CD4-positive, alpha-beta T cell treated with Interferon alpha-2 for 1 hour (primary cell): ENCODE measurements at regions not wholly inside any gene's neighbourhood (a gene's known extent, or its start where the extent isn't known, plus 50 kb on each side); places are given as distances from the start of the nearest gene placed in this dataset.
"Not testable (repeated sequence)": the region's sequence is repeated elsewhere in the genome, so short reads cannot be mapped to it uniquely, and the experiment has no call there.

Source experiments
- DNase-seq, 2 donors: peaks; one replicate each; pipeline ENCODE4 v3.0.0-alpha.2; 2020 to 2022

DNA sequence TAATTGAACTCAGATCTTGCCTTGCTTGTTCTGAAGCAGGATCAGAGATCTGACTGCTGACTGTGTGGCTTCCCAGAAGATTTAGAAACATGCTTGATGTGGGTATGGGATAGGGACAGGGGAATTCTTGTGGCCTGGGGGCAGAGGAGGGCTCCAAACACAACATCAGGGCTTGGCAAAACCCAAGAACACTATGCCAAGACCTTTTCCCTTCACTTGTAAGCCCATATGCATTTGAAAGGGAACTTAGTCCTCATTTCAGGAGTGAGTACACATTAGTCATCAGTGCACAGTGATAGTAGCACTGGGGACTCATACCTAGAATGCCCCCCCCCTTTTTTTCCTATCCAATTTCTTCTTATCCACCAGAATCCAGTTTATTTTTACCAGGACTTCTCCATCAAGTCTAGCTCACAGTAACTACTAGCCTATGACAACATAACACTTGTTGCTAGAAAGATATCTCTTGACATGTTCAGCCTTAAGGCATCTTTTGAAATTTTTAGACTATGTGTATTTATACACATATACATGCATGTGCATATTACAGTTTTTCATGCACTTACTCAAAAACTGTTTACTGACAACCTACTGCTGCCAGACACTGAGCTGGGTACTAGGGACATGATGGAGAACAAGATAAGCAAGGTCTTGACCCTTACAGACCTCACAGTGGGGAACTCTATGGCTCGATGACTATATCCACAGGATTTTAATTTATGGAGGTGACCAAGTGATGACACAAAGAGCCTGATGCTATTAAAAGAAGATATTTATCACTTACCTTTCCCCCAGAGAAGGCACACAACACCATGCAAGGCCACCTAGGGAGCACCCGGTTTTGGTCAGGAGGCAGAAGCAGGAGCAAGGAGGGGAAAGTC is 158.3 kb upstream of the MAP3K1 start:
- no peak for DNase-seq

GRCh38 chr5:56651893-56652292 is 163.5 kb upstream of the MAP3K1 start:
- DNase-seq, result no peak

DNA sequence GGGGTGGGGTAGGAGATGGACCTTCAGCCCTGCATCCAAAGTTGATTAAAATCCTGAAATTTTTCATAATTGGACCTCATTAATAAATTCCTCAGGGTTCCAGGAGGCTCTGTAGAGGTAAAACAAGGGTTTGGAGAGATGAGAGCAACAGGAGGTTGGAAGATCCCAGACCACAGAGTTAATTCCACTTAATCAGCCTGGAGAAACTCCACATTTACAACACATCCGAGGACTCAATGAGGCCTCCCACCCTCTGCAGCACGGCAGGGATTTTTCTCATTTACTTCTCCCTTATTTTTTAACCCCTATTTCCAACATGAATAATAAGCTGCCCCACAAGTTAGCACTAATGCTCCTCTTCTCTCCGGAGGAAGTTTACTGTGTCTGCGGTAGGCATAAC is 165.0 kb upstream of the MAP3K1 start:
- DNase-seq, result no peak

- no peak for DNase-seq
Measured at GRCh38 chr5:56649569-56649968, 165.8 kb upstream of the MAP3K1 start.

DNA sequence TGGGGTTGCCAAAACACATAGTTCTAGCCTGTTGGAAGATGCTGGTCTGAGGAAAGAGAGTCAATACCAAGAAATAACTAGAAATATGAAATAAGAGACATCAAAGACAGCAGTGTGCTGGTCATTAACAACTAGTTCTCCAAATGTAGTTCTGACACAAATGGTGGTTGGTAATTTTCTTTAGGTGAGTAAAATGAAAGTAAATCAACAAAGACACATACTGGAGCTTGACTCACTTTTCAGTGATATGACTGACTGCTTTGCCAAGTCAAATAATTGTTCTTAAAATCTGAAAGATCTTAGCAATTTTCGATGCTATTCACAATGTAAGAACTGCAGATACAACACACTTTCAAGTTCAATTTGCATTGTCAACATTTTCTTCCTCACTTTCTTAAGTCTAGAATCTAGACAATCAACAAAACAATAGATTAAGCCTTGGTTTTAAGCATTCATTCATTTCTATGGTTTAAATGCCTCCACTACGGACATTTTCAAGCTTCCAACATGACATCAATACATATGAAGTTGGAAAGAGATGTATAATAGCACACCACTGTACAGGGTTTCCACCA is 166.8 kb upstream of the MAP3K1 start:
- DNase-seq, result no peak

GRCh38 chr5:56647099-56647850 is 168.1 kb upstream of the MAP3K1 start:
- peak in 1 of 2 donors; percentile 38 for DNase-seq

- DNase-seq, result no peak
Measured at GRCh38 chr5:56641635-56642260, 173.6 kb upstream of the MAP3K1 start.

DNA sequence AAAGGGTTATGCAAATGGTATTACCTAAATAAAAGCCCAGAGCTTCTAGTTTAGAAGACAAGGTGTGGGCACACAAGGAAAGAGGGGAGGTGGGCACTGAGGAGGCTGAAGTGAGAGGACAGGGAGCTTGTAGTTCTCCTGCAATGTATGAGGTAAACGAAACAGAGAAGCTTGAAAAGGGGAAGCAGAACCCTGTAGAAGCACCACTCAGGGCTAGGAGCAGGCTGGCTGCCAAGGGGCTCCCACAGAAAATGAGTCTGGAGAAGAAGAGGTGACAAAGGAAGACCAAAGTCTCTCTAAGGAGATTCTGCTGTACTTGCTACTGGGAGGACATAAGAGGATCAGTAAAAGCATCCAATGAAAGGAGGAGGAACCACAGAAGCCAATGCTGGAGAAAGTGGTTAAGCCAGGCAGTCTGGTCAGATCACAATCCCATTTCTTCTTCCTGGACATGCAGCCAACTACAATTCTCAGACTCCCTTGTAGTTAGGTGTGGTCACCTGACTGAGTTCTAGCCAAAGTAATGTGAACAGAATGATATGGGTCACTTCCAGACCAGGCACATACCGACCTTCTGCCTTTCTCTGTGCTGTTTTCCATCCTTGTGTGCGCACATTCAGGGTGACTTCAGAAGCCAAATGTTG is 174.5 kb upstream of the MAP3K1 start:
- peak in 1 of 2 donors; percentile 42 for DNase-seq

DNA sequence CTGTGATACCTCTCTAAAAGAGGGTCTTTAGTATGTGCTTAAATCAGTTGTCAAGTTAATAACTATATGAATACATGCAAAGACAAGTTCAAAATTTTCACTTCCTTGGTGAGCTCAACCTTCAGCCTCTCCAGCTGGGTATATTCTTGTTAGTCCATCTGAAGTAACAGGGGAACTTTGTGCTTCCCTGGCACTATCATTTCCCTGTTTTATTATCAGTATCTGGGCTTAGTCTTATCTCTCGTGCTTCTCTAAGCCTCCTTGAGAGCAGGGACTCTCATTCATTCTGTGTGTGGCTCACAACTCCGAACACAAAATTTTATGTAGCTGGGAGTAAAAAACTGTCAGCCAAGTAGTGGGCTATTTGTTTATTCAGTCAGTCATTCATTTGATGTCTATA is 175.9 kb upstream of the MAP3K1 start:
- no peak for DNase-seq

GRCh38 chr5:56638768-56639238 is 176.5 kb upstream of the MAP3K1 start:
- DNase-seq, result peak in 1 of 2 donors; percentile 87

DNA sequence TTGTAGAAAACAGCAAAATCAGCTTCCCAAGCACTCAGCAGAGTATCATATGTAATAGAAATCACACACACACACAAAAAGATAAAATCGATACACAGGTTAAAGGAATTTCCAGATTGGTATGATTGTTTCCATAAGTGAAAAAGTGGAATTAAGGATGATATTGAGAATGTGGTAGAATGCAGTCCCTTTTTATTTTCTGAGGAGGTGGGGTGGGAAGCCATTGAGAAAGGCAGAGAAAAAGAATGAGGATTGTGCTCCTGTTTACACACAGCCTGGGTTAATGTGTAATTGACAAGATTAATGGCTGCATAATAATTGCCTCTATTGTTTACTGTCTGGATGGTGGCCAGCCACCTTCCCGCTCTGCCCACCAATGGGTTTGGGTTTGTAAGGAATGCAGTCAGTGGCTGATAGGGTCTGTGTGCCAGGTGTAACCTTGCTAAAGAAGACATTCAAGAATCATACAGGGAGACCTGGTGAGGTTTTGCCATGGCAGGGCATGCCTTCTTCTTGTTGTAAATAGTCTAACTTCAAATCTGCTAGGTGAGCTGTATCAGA is 177.2 kb upstream of the MAP3K1 start:
- DNase-seq, result no peak

- no peak for DNase-seq
Measured at GRCh38 chr5:56637321-56637920, 177.9 kb upstream of the MAP3K1 start.

GRCh38 chr5:56633950-56634349 is 181.4 kb upstream of the MAP3K1 start:
- no peak for DNase-seq

DNA sequence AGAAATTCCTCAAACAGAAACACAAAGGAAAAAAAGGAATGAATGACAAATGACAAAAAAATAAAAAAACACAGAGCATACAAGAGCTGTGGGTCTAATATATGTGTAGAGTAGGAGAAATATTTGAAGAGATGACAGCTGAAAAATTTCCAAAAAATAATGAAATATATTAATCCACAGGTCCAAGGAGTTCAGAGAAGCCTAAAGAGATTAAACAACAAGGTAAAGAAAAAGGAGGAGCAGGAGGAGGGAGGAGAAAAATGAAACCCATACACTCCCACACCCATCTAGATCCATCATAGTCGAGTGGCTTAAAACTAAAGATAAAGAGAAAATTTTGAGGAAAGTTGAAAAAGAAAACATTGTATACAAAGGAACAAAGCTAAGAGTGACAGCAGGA is 182.4 kb upstream of the MAP3K1 start:
- DNase-seq, result no peak

GRCh38 chr5:56632199-56632598 is 183.2 kb upstream of the MAP3K1 start:
- no peak for DNase-seq

DNA sequence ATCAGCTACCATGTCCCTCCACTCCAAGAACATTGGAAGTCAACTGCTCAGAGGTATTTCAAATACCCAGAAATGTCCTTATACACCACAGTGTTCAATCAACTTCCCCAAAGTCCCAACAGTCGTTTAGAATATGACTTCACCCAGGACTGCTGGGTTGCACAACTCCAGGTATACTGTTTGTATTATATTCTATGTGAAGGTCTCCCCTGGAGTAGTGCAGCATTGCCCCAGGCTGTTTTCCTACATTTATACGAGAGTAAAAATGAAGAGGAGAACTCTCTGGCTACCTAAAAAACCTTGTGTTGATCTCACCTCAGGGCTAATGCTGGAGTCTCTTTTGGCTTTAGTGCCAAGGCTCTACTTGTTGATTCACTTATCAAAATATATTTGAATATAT is 183.6 kb upstream of the MAP3K1 start:
- no peak for DNase-seq

GRCh38 chr5:56628616-56629015 is 186.7 kb upstream of the MAP3K1 start:
- not testable (repeated sequence) for DNase-seq

DNA sequence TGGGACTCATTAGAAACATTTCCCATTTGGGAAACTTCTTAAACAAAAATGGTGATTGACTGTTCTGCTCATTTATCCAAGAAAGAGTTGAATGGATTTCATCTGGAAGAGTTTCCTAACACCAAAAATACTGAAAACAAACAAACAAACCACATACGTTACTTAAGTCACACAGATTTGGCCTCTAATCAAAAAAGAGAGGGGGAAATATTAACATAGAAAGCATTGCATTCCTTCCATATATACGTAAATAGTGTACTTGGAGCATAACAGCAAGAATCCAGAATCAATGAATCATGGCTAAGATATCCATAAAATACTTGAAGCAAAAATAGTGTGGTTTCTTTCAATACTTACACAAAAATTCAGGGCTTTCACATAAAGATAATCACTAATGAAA is 189.8 kb upstream of the MAP3K1 start:
- DNase-seq, result no peak

GRCh38 chr5:56624751-56625150 is 190.6 kb upstream of the MAP3K1 start:
- no peak for DNase-seq

- DNase-seq, result no peak
Measured at GRCh38 chr5:56622141-56622540, 193.2 kb upstream of the MAP3K1 start.

- DNase-seq, result no peak
Measured at GRCh38 chr5:56620903-56621677, 194.3 kb upstream of the MAP3K1 start.
